GM23248 (cell line): ENCODE measurements at regions not wholly inside any gene's neighbourhood (a gene's known extent, or its start where the extent isn't known, plus 50 kb on each side); places are given as distances from the start of the nearest gene placed in this dataset.

ENCODE experiments used
- EZH2 ChIP-seq: fragments of 200-600 bp; sonication (generic); IDR thresholded peaks from 2 replicates; pipeline ENCODE4 v1.6.1; 2018; ENCODE audit warnings: antibody characterized with exemption, mild to moderate bottlenecking; ENCODE audit not compliant: insufficient read depth, poor library complexity, severe bottlenecking
- EZH2phosphoT487 ChIP-seq: fragments of 200-600 bp; sonication (generic); IDR thresholded peaks from 2 replicates; pipeline ENCODE4 v1.6.1; 2018; ENCODE audit warnings: antibody characterized with exemption, moderate library complexity, mild to moderate bottlenecking, low read depth; ENCODE audit not compliant: insufficient read depth

DNA sequence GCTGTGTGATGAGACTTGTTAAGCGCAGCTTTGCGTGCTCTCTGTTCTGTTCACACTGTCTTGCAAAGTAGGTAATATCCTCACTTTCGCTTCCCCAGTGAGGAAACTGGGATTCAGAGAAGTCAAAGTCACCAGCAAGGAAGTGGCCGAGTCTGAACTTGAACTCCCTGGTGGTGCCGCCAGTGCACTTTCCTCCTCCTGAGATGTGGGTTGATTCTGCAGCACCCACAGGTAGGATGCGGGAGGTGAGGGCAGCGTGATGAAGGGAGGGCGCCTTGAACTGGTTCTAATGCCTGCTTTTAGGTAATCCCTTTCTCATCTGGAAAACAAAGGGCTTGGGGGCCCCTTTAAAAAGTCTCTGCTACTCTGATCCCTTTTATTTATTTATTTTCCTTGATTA is 54.9 kb upstream of the IGF1 start:
- TF ChIP-seq EZH2phosphoT487 (no peak), EZH2 (no peak)
